ENCODE measurements at regions not wholly inside any gene's neighbourhood (a gene's known extent, or its start where the extent isn't known, plus 50 kb on each side); places are given as distances from the start of the nearest gene placed in this dataset.

DNA sequence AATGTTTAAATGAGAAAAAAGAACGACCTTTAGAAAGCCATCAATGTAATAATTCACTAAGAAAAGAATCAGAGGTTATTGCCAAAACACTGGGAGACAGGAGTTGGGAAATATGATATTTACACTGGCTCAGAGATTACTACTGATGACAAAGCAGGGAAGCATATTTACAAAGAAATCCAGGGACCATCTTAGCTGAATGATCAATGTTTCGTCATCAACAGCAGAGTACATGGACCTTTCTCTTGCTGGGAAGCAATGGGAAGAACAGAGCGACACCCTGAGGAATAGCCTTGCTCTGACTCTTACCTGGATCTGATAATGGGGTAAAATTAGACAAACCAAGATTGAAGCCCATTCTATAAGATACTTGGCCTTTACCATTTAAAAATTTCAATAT, 1293.5 kb downstream of the XPNPEP1 start:
- no peak overlapping the region for H2BK15ac ChIP-seq (ENCODE audit: low read length)

More for the DNA sequence above, 1293.5 kb downstream of the XPNPEP1 start:
- ChIA-PET CTCF (ENCODE audit: partially characterized antibody) (interaction anchor here (1.2 to 1.3 kb wide), 3 partner anchors 14 to 275 kb away, joined by 3 to 5 read pairs (median 3); no protein-coding TSS in a partner anchor), POLR2A (ENCODE audit: partially characterized antibody) (no interaction called here)
- no peaks in the 10 kb centered on the region for H4K20me1 ChIP-seq (replicated peaks in 1 of 2; ENCODE audit: control insufficient read depth in 1 of 2, insufficient read depth in 2 of 2, low read length in 2 of 2)
- H3K4me1 ChIP-seq (replicated peaks in 1 of 4; ENCODE audit: control insufficient read depth in 3 of 4, insufficient read depth in 4 of 4, low read length in 3 of 4), result no peaks in the 10 kb centered on the region
- H2BK5ac ChIP-seq (ENCODE audit: low read depth, low read length), result no peak overlapping the region
- H2BK20ac ChIP-seq (ENCODE audit: low read length), result no peak overlapping the region
- H4K8ac ChIP-seq (ENCODE audit: extremely low read depth, insufficient read depth, low read length), result no peak overlapping the region
- FAIRE-seq, result no peak
- no peak overlapping the region for H3K56ac ChIP-seq (replicated peaks; ENCODE audit: insufficient read length, low read depth, low read length)
- H2AFZ ChIP-seq (ENCODE audit: low read length), result no peak overlapping the region
- no peak overlapping the region for H4K5ac ChIP-seq (ENCODE audit: insufficient read length, low read depth, low read length)
- H3K4ac ChIP-seq (replicated peaks; ENCODE audit: insufficient read length, low read depth, low read length), result no peak overlapping the region
- no peak overlapping the region for H2AK5ac ChIP-seq (ENCODE audit: low read depth, low read length)
- no peaks in the 10 kb centered on the region for H3K23me2 ChIP-seq (ENCODE audit: low read depth, low read length)
- no peak overlapping the region for H3K18ac ChIP-seq (ENCODE audit: extremely low read depth, low read length)
- H2BK120ac ChIP-seq (replicated peaks; ENCODE audit: low read depth, low read length), result no peak overlapping the region
- no peaks in the 10 kb centered on the region for H3K9me3 ChIP-seq (ENCODE audit: insufficient read depth in 2 of 2, low read depth in 1 of 2, low read length in 1 of 2)
- no peak overlapping the region for H3K23ac ChIP-seq (ENCODE audit: insufficient read length)
- H3K27ac ChIP-seq (ENCODE audit: low read depth, low read length), result no peak overlapping the region
- H3K36me3 ChIP-seq (ENCODE audit: control insufficient read depth in 2 of 4, insufficient read depth in 4 of 4, low read length in 3 of 4), result no peaks in the 10 kb centered on the region
- no peaks in the 10 kb centered on the region for H3K79me2 ChIP-seq (ENCODE audit: control insufficient read depth in 1 of 2, insufficient read depth in 2 of 2, low read length in 2 of 2)
- no peak overlapping the region for H3K14ac ChIP-seq (ENCODE audit: insufficient read length)
- 71% methylated on average over 3 of the region's 3 CpGs; no CpG with 5 or more reads in 1 of the 2 experiments for WGBS, 2 experiments (ENCODE audit: extremely low coverage in 1 of 2, insufficient coverage in 1 of 2, insufficient read length in 1 of 2, insufficient replicate concordance in 2 of 2, low coverage in 1 of 2, low lambda C conversion rate in 2 of 2, missing lambda C conversion rate in 1 of 2)
- H3K27me3 ChIP-seq (replicated peaks in 1 of 4; ENCODE audit: control insufficient read depth in 3 of 4, extremely low read depth in 1 of 4, insufficient read depth in 3 of 4, low read length in 3 of 4), result no peaks in the 10 kb centered on the region
- H3K4me2 ChIP-seq (ENCODE audit: insufficient read depth in 1 of 2, low read depth in 2 of 2, low read length in 2 of 2), result no peak overlapping the region
- no peak overlapping the region for H3K9ac ChIP-seq (replicated peaks in 1 of 4; ENCODE audit: extremely low read depth in 1 of 4, low read depth in 3 of 4, low read length in 3 of 4)
- no peaks in the 10 kb centered on the region for H3K79me1 ChIP-seq (ENCODE audit: low read depth, low read length)
- H2BK12ac ChIP-seq (ENCODE audit: low read depth, low read length), result no peak overlapping the region
- no peak overlapping the region for H4K91ac ChIP-seq (replicated peaks; ENCODE audit: insufficient read length, low read length)
- peak in 1 of 3 experiments; percentile 10; a peak in 1 of 4 replicates for TF ChIP-seq CTCF (IDR thresholded peaks at IDR 0.05; ENCODE audit: control extremely low read depth in 1 of 3, insufficient read depth in 1 of 3, low read depth in 1 of 3, low read length in 3 of 3)
- TF ChIP-seq CHD2 (IDR thresholded peaks at IDR 0.05; ENCODE audit: low read length), result no peak
- no peak for TF ChIP-seq NANOG (IDR thresholded peaks at IDR 0.05; ENCODE audit: insufficient read depth, low read depth, low read length, poor library complexity, severe bottlenecking)
- TF ChIP-seq RAD21 (IDR thresholded peaks at IDR 0.05 in 1 of 2, conservative IDR thresholded peaks at IDR 0.05 in 1 of 2; ENCODE audit: low read depth in 2 of 2, low read length in 2 of 2), result peak; percentile 35 to 38
- no peak for TF ChIP-seq TCF12 (IDR thresholded peaks at IDR 0.05; ENCODE audit: low read depth, low read length)
- no peak for TF ChIP-seq TBP (IDR thresholded peaks at IDR 0.05; ENCODE audit: low read depth, low read length)
- no peak for TF ChIP-seq YY1 (IDR thresholded peaks at IDR 0.05; ENCODE audit: low read depth, low read length)
- no peak for TF ChIP-seq JUND (IDR thresholded peaks at IDR 0.05; ENCODE audit: low read length)
- no peak for TF ChIP-seq PHF8 (conservative IDR thresholded peaks at IDR 0.05; ENCODE audit: low read depth, low read length)
- no peak for TF ChIP-seq KDM5A (IDR thresholded peaks at IDR 0.05; ENCODE audit: low read length)
- H3K4me3 ChIP-seq (ENCODE audit: extremely low read depth in 1 of 4, insufficient read depth in 2 of 4, low read depth in 3 of 4, low read length in 4 of 4), result no peak overlapping the region
- no peak for DNase-seq (ENCODE audit: low read depth in 1 of 2, low spot score in 2 of 2)
